Naive thymus-derived CD4-positive, alpha-beta T cell (primary cell): ENCODE measurements at regions not wholly inside any gene's neighbourhood (a gene's known extent, or its start where the extent isn't known, plus 50 kb on each side); places are given as distances from the start of the nearest gene placed in this dataset.

Source experiments
- ATAC-seq: fragments of 150-1000 bp; cut with Tn5 transposase; 2 replicates; pipeline ENCODE4 v1.10.0; 2021; ENCODE audit warnings: mild to moderate bottlenecking, moderate library complexity
- CTCF ChIA-PET: fragments of 350-600 bp; sonication (Branson Sonifier 250); formaldehyde crosslinking; loops from one replicate; lab custom pipeline; 2021; ENCODE audit warnings: antibody characterized with exemption; lab: Charles Lee
- POLR2A ChIA-PET: fragments of 350-600 bp; sonication (Branson Sonifier 250); formaldehyde crosslinking; loops from one replicate; lab custom pipeline; 2021; ENCODE audit warnings: antibody characterized with exemption, inconsistent platforms; lab: Charles Lee
- DNase-seq, 9 donors: peaks; one replicate each; pipeline versions ENCODE4 v3.0.0 to v3.0.0-alpha.2; 2020 to 2022; ENCODE audit warnings: mixed read lengths in 1 of 9
- H3K27ac ChIP-seq: one replicate; pipeline ENCODE4 v1.7.0; 2013; ENCODE audit warnings: mild to moderate bottlenecking, low read depth, low read length, moderate library complexity
- H3K27me3 ChIP-seq, 2 donors: one replicate each; pipeline ENCODE4 v1.7.0; 2013; ENCODE audit warnings: low read length in 2 of 2, mild to moderate bottlenecking in 2 of 2, moderate library complexity in 2 of 2; ENCODE audit not compliant: control insufficient read depth in 2 of 2, insufficient read depth in 2 of 2
- H3K36me3 ChIP-seq, 3 experiments: 1 replicate in 2 of 3; 2 replicates in 1 of 3; pipeline ENCODE4 v1.7.0; 2013; ENCODE audit warnings: low read length in 3 of 3, mild to moderate bottlenecking in 3 of 3, moderate library complexity in 1 of 3; ENCODE audit not compliant: insufficient read depth in 3 of 3, control insufficient read depth in 2 of 3
- H3K4me1 ChIP-seq, 2 donors: one replicate each; pipeline ENCODE4 v1.7.0; 2013; ENCODE audit warnings: low read length in 2 of 2, mild to moderate bottlenecking in 2 of 2, moderate library complexity in 1 of 2; ENCODE audit not compliant: control insufficient read depth in 2 of 2, insufficient read depth in 2 of 2
- H3K4me3 ChIP-seq: 2 replicates; pipeline ENCODE4 v1.7.0; 2013; ENCODE audit warnings: mild to moderate bottlenecking, low read length
- H3K9me3 ChIP-seq, 3 experiments: 1 replicate in 2 of 3; 2 replicates in 1 of 3; pipeline ENCODE4 v1.7.0; 2013; ENCODE audit warnings: low read length in 3 of 3; ENCODE audit not compliant: control insufficient read depth in 2 of 3
- H3K27ac Mint-ChIP-seq, 9 donors: one replicate each; pipeline ENCODE4 v1.8.0; 2020 to 2022; ENCODE audit warnings: mixed read lengths in 9 of 9, mild to moderate bottlenecking in 8 of 9, moderate library complexity in 5 of 9, inconsistent platforms in 2 of 9
- H3K27me3 Mint-ChIP-seq, 5 donors: one replicate each; pipeline ENCODE4 v1.8.0; 2021 to 2022; ENCODE audit warnings: mixed read lengths in 5 of 5, mild to moderate bottlenecking in 1 of 5
- H3K36me3 Mint-ChIP-seq, 5 donors: one replicate each; pipeline ENCODE4 v1.8.0; 2020 to 2022; ENCODE audit warnings: mixed read lengths in 5 of 5, mild to moderate bottlenecking in 3 of 5, inconsistent platforms in 1 of 5
- H3K4me1 Mint-ChIP-seq, 7 donors: one replicate each; pipeline ENCODE4 v1.8.0; 2020 to 2022; ENCODE audit warnings: mixed read lengths in 7 of 7, mild to moderate bottlenecking in 3 of 7, inconsistent platforms in 1 of 7
- H3K4me3 Mint-ChIP-seq, 10 donors: one replicate each; pipeline ENCODE4 v1.8.0; 2020 to 2022; ENCODE audit warnings: mild to moderate bottlenecking in 10 of 10, mixed read lengths in 10 of 10, moderate library complexity in 6 of 10, inconsistent platforms in 2 of 10
- H3K9me3 Mint-ChIP-seq, 11 donors: one replicate each; pipeline ENCODE4 v1.8.0; 2020 to 2022; ENCODE audit warnings: mixed read lengths in 11 of 11, mild to moderate bottlenecking in 4 of 11, inconsistent platforms in 1 of 11, moderate library complexity in 1 of 11
- intact Hi-C, 2 donors: fragments of 100-400 bp; cut with micrococcal nuclease; formaldehyde crosslinking; loops; one replicate each; pipeline ENCODE4 v1.15.1; 2023

DNA sequence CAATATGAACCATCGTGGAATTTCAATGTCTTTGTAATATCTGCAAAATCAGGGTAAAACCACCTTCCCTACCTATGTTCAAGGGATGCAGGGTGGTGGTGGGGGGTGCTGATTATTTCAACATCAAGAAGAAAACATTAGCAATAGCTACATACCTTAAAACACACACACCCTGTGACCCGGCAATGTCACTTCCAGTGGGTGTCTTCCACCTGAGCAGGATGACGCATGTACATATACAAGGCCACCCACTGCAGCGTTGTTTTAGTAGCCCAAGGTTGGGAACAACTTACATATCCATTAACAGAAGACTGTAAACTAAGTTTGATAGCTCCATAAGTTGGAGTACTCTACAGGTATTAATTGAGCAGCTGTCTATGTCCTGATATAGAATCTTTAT, 62.6 kb upstream of the SIRPG start:
- ChIA-PET POLR2A (interaction anchor here (0.8 kb wide), 1 partner anchor 41 kb away, joined by 3 read pairs; no protein-coding TSS in a partner anchor), CTCF (no interaction called here)
- Mint-ChIP-seq H3K4me1 (peaks cover 2 to 29% (median 15%) of the 10 kb centered on the region in 7 donors), H3K36me3 (peaks cover 5 to 11% (median 8%) of the 10 kb centered on the region in 5 donors), H3K27me3 (peaks cover 0 to 10% (median 0%) of the 10 kb centered on the region in 5 donors), H3K9me3 (peaks cover 3 to 22% (median 8%) of the 10 kb centered on the region in 11 donors), H3K4me3 (no peak overlapping the region), H3K27ac (no peak overlapping the region)
- Histone ChIP-seq H3K9me3 (no peaks in the 10 kb centered on the region), H3K36me3 (no peaks in the 10 kb centered on the region), H3K4me1 (no peaks in the 10 kb centered on the region), H3K27me3 (no peaks in the 10 kb centered on the region), H3K27ac (no peak overlapping the region), H3K4me3 (no peak overlapping the region)
- intact Hi-C loops = no loop called here
- ATAC-seq (no peak), DNase-seq (no peak)

- intact Hi-C loops = no loop called here
- no peak overlapping the region for H3K27ac ChIP-seq
- DNase-seq = no peak
- Mint-ChIP-seq H3K27me3 (peaks cover 0 to 10% (median 0%) of the 10 kb centered on the region in 5 donors), H3K4me3 (no peak overlapping the region), H3K9me3 (peaks cover 0 to 13% (median 4%) of the 10 kb centered on the region in 11 donors), H3K36me3 (peaks cover 0 to 9% (median 6%) of the 10 kb centered on the region in 5 donors), H3K4me1 (peaks cover 2 to 29% (median 15%) of the 10 kb centered on the region in 7 donors), H3K27ac (peak overlapping the region in 2 of 9 donors; percentile 3 to 7)
- POLR2A ChIA-PET = no interaction called here
- H3K4me3 ChIP-seq = no peak overlapping the region
- CTCF ChIA-PET = no interaction called here
- no peaks in the 10 kb centered on the region for H3K9me3 ChIP-seq
- no peaks in the 10 kb centered on the region for H3K36me3 ChIP-seq
- H3K4me1 ChIP-seq = no peaks in the 10 kb centered on the region
- no peak for ATAC-seq
- H3K27me3 ChIP-seq = no peaks in the 10 kb centered on the region
Measured at GRCh38 chr20:1718604-1719384, 61.2 kb upstream of the SIRPG start.

- Mint-ChIP-seq H3K4me1 (peaks cover 7 to 25% (median 16%) of the 10 kb centered on the region in 7 donors), H3K27me3 (peaks cover 0 to 10% (median 0%) of the 10 kb centered on the region in 5 donors), H3K4me3 (no peak overlapping the region), H3K36me3 (peaks cover 0 to 13% (median 4%) of the 10 kb centered on the region in 5 donors), H3K27ac (no peak overlapping the region), H3K9me3 (peaks cover 0 to 20% (median 5%) of the 10 kb centered on the region in 11 donors)
- no peaks in the 10 kb centered on the region for H3K36me3 ChIP-seq
- no peak overlapping the region for H3K27ac ChIP-seq
- no peak overlapping the region for H3K4me3 ChIP-seq
- H3K4me1 ChIP-seq = peaks cover 0 to 10% of the 10 kb centered on the region in 2 donors
- intact Hi-C loops = no loop called here
- DNase-seq (no peak), ATAC-seq (no peak)
- CTCF ChIA-PET = interaction anchor here (1.1 kb wide), 1 partner anchor 21 kb away, joined by 5 read pairs; no protein-coding TSS in a partner anchor
- no peaks in the 10 kb centered on the region for H3K27me3 ChIP-seq
- POLR2A ChIA-PET = no interaction called here
- no peaks in the 10 kb centered on the region for H3K9me3 ChIP-seq
Measured at GRCh38 chr20:1712634-1713624, 55.4 kb upstream of the SIRPG start.

GRCh38 chr20:1711826-1712601, 54.4 kb upstream of the SIRPG start:
- CTCF ChIA-PET = no interaction called here
- no peak overlapping the region for H3K4me3 ChIP-seq
- POLR2A ChIA-PET = interaction anchor here (1.5 kb wide), 1 partner anchor 33 kb away, joined by 4 read pairs; no protein-coding TSS in a partner anchor
- peaks cover 0 to 17% of the 10 kb centered on the region in 2 donors for H3K4me1 ChIP-seq
- no peak for DNase-seq
- Mint-ChIP-seq H3K4me1 (peaks cover 15 to 25% (median 23%) of the 10 kb centered on the region in 7 donors), H3K27me3 (peaks cover 0 to 8% (median 0%) of the 10 kb centered on the region in 5 donors), H3K27ac (no peak overlapping the region), H3K36me3 (peaks cover 0 to 13% (median 4%) of the 10 kb centered on the region in 5 donors), H3K4me3 (no peak overlapping the region), H3K9me3 (peaks cover 0 to 20% (median 5%) of the 10 kb centered on the region in 11 donors)
- no peak for ATAC-seq
- no peaks in the 10 kb centered on the region for H3K9me3 ChIP-seq
- no peaks in the 10 kb centered on the region for H3K36me3 ChIP-seq
- intact Hi-C loops = no loop called here
- H3K27me3 ChIP-seq = no peaks in the 10 kb centered on the region
- no peak overlapping the region for H3K27ac ChIP-seq

DNA sequence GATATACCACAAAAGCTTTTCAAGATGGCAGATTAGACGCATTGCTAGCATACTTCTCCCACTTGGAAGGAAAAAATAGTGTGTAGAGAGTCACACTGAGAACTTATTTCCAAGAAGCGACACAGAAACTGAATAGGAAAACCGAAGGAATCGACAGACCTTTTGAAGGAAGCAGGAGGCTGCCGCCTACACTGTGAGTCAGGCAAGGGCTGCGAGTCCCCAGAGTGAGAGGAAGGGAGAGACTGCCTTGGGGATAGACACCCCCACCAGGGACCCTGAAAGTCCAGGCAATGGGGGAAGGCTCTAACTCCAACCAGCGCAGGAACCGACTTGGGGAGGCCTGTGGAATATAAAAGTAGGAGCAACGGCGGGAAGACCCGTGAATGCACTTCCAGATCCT, 53.7 kb upstream of the SIRPG start:
- H3K4me3 Mint-ChIP-seq = no peak overlapping the region
- peaks cover 0 to 17% of the 10 kb centered on the region in 2 donors for H3K4me1 ChIP-seq
- no peak overlapping the region for H3K4me3 ChIP-seq
- H3K27me3 Mint-ChIP-seq = peaks cover 0 to 4% (median 0%) of the 10 kb centered on the region in 5 donors
- ChIA-PET CTCF (no interaction called here), POLR2A (interaction anchor here (0.5 to 1.5 kb wide), 3 partner anchors 11 to 32 kb away, joined by 3 to 4 read pairs (median 3); no protein-coding TSS in a partner anchor)
- H3K9me3 Mint-ChIP-seq = peaks cover 0 to 20% (median 5%) of the 10 kb centered on the region in 11 donors
- no peak overlapping the region for H3K27ac Mint-ChIP-seq
- H3K4me1 Mint-ChIP-seq = peaks cover 15 to 32% (median 30%) of the 10 kb centered on the region in 7 donors
- DNase-seq (no peak), ATAC-seq (no peak)
- H3K36me3 ChIP-seq = no peaks in the 10 kb centered on the region
- H3K27ac ChIP-seq = no peak overlapping the region
- no peaks in the 10 kb centered on the region for H3K27me3 ChIP-seq
- peaks cover 0 to 13% (median 4%) of the 10 kb centered on the region in 5 donors for H3K36me3 Mint-ChIP-seq
- no peaks in the 10 kb centered on the region for H3K9me3 ChIP-seq
- intact Hi-C loops = no loop called here
